IMR-90 (cell line): ENCODE measurements at regions not wholly inside any gene's neighbourhood (a gene's known extent, or its start where the extent isn't known, plus 50 kb on each side); places are given as distances from the start of the nearest gene placed in this dataset.

Source experiments
- ATAC-seq: fragments of 200-7000 bp; cut with Tn5 transposase; 2 replicates; pipeline ENCODE4 v1.9.1; 2020; ENCODE audit warnings: low read depth, mild to moderate bottlenecking, moderate library complexity
- BruUV-seq: library from RNA; stranded (reverse); fragments of 400-500 nt; replicated peaks from 2 replicates; lab custom pipeline; 2021; lab: Mats Ljungman, UMichigan
- CTCF ChIA-PET: fragments of 300-600 bp; formaldehyde crosslinking; extraction: SDS; loops from one replicate; lab custom pipeline; 2021; ENCODE audit warnings: antibody characterized with exemption; lab: Yijun Ruan, JAX
- POLR2A ChIA-PET: fragments of 300-600 bp; sonication (Branson Sonifier 250); formaldehyde crosslinking; loops from one replicate; lab custom pipeline; 2022; ENCODE audit warnings: antibody characterized with exemption; ENCODE audit not compliant: unreplicated experiment; lab: Charles Lee
- DNase-seq: peaks from one replicate; pipeline ENCODE4 v3.0.0; 2013
- H2AFZ ChIP-seq: replicated peaks from 2 replicates; pipeline ENCODE3; 2013; ENCODE audit warnings: low read length, mild to moderate bottlenecking; ENCODE audit not compliant: poor library complexity
- H2AK5ac ChIP-seq: 2 replicates; pipeline ENCODE4 v1.6.1; 2013; ENCODE audit warnings: low read depth, low read length, inconsistent platforms
- H2AK9ac ChIP-seq: replicated peaks from 2 replicates; pipeline ENCODE3; 2013; ENCODE audit warnings: mild to moderate bottlenecking, low read depth, low read length, moderate library complexity; ENCODE audit not compliant: poor library complexity
- H2BK120ac ChIP-seq: 2 replicates; pipeline ENCODE4 v1.6.1; 2013; ENCODE audit warnings: low read depth, low read length, inconsistent platforms
- H2BK15ac ChIP-seq: 3 replicates; pipeline ENCODE4 v1.6.1; 2013; ENCODE audit warnings: low read depth, low read length, inconsistent platforms
- H2BK20ac ChIP-seq: 2 replicates; pipeline ENCODE4 v1.6.1; 2013; ENCODE audit warnings: low read depth, mild to moderate bottlenecking, inconsistent platforms, low read length, moderate library complexity
- H2BK5ac ChIP-seq: 2 replicates; pipeline ENCODE4 v1.6.1; 2013; ENCODE audit warnings: mild to moderate bottlenecking, low read depth, low read length, inconsistent platforms; ENCODE audit not compliant: poor library complexity, severe bottlenecking
- H3K14ac ChIP-seq: replicated peaks from 2 replicates; pipeline ENCODE4 v1.6.1; 2013; ENCODE audit warnings: low read depth, low read length, inconsistent platforms
- H3K18ac ChIP-seq: 2 replicates; pipeline ENCODE4 v1.6.1; 2013; ENCODE audit warnings: low read depth, low read length, control low read depth
- H3K23ac ChIP-seq: 2 replicates; pipeline ENCODE4 v1.6.1; 2013; ENCODE audit warnings: low read depth, low read length, inconsistent platforms
- H3K27ac ChIP-seq: 2 replicates; pipeline ENCODE4 v1.5.1; 2013; ENCODE audit warnings: mild to moderate bottlenecking, control low read depth, low read length; ENCODE audit not compliant: insufficient read depth
- H3K27me3 ChIP-seq: 2 replicates; pipeline ENCODE4 v1.6.1; 2013; ENCODE audit warnings: low read length; ENCODE audit not compliant: control insufficient read depth, insufficient read depth
- H3K36me3 ChIP-seq: 2 replicates; pipeline ENCODE4 v1.6.1; 2013; ENCODE audit warnings: low read length, mixed read lengths; ENCODE audit not compliant: control insufficient read depth, insufficient read depth
- H3K4ac ChIP-seq: 2 replicates; pipeline ENCODE4 v1.6.1; 2013; ENCODE audit warnings: low read depth, low read length, inconsistent platforms
- H3K4me1 ChIP-seq: 2 replicates; pipeline ENCODE4 v1.6.1; 2013; ENCODE audit warnings: low read length, mixed read lengths; ENCODE audit not compliant: control insufficient read depth, insufficient read depth
- H3K4me2 ChIP-seq: 2 replicates; pipeline ENCODE4 v1.6.1; 2013; ENCODE audit warnings: low read depth, mild to moderate bottlenecking, control low read depth, low read length, moderate library complexity
- H3K4me3 ChIP-seq: 2 replicates; pipeline ENCODE4 v1.5.1; 2013; ENCODE audit warnings: low read depth, mild to moderate bottlenecking, control low read depth, low read length, moderate library complexity; ENCODE audit not compliant: insufficient read depth
- H3K56ac ChIP-seq: 2 replicates; pipeline ENCODE4 v1.6.1; 2013; ENCODE audit warnings: low read length, inconsistent platforms; ENCODE audit not compliant: insufficient read depth; ENCODE audit errors: extremely low read depth
- H3K79me1 ChIP-seq, 2 experiments: 2 replicates each; pipeline ENCODE4 v1.6.1; 2013; ENCODE audit warnings: low read length in 2 of 2, inconsistent platforms in 1 of 2, low read depth in 1 of 2
- H3K9ac ChIP-seq: 2 replicates; pipeline ENCODE4 v1.6.1; 2013; ENCODE audit warnings: low read depth, low read length, control low read depth
- H3K9me1 ChIP-seq: 2 replicates; pipeline ENCODE4 v1.6.1; 2013; ENCODE audit warnings: low read length, inconsistent platforms; ENCODE audit not compliant: insufficient read depth
- H3K9me3 ChIP-seq: 2 replicates; pipeline ENCODE4 v1.6.1; 2013; ENCODE audit warnings: low read length; ENCODE audit not compliant: control insufficient read depth, insufficient read depth
- H4K20me1 ChIP-seq: 2 replicates; pipeline ENCODE4 v1.6.1; 2013; ENCODE audit warnings: low read length, inconsistent platforms; ENCODE audit not compliant: insufficient read depth
- H4K5ac ChIP-seq: 2 replicates; pipeline ENCODE4 v1.6.1; 2013; ENCODE audit warnings: mild to moderate bottlenecking, low read depth, low read length, control low read depth
- H4K8ac ChIP-seq, 2 experiments: 2 replicates each; pipeline ENCODE4 v1.6.1; 2013; ENCODE audit warnings: low read depth in 2 of 2, low read length in 2 of 2, control low read depth in 1 of 2, inconsistent platforms in 1 of 2
- H4K91ac ChIP-seq: 2 replicates; pipeline ENCODE4 v1.6.1; 2013; ENCODE audit warnings: low read depth, low read length, inconsistent platforms; ENCODE audit not compliant: insufficient read depth
- MAZ ChIP-seq: IDR thresholded peaks from 2 replicates; pipeline ENCODE4 v1.6.1; 2012; ENCODE audit warnings: low read depth, mild to moderate bottlenecking, low read length, improper control_type of control experiment, moderate library complexity, borderline replicate concordance
- NFE2L2 ChIP-seq: fragments of 150-350 bp; IDR thresholded peaks from 2 replicates; pipeline ENCODE4 v1.6.1; 2016; ENCODE audit warnings: low read depth, mild to moderate bottlenecking, low read length
- RAD21 ChIP-seq: IDR thresholded peaks from 2 replicates; pipeline ENCODE4 v1.6.1; 2012; ENCODE audit warnings: low read length, improper control_type of control experiment
- RFX5 ChIP-seq: IDR thresholded peaks from 2 replicates; pipeline ENCODE4 v1.8.0; 2012; ENCODE audit warnings: low read depth, mild to moderate bottlenecking, low read length, moderate library complexity
- SMC3 ChIP-seq: fragments of 150-350 bp; IDR thresholded peaks from 2 replicates; pipeline ENCODE4 v1.6.1; 2016; ENCODE audit warnings: low read depth, mild to moderate bottlenecking, antibody characterized with exemption, low read length, moderate library complexity
- WGBS, 2 experiments: methylation state at CpG; one replicate each; pipeline versions ENCODE4 v1.1.5 to v1.1.7; 2013; ENCODE audit warnings: missing lambda C conversion rate in 2 of 2; ENCODE audit not compliant: insufficient read length in 1 of 2; ENCODE audit errors: extremely low coverage in 2 of 2; 5-methylcytosine and 5-hydroxymethylcytosine counted together
- dilution Hi-C: fragments of 300-500 bp; cut with HindIII; formaldehyde crosslinking; loops from one replicate; pipeline ENCODE4 v1.14.3; 2018; ENCODE audit warnings: low sequenced_read_pairs; ENCODE audit not compliant: unreplicated experiment
- in situ Hi-C: fragments of 300-500 bp; cut with MboI; formaldehyde crosslinking; loops from 3 replicates; pipeline ENCODE4 v1.14.3; 2019; ENCODE audit warnings: low sequenced_read_pairs, inconsistent platforms, mixed read lengths
- intact Hi-C: fragments of 100-400 bp; cut with micrococcal nuclease; formaldehyde crosslinking; loops from 2 replicates; pipeline ENCODE4 v1.10.0; 2022
- TF ChIP-seq, protein P1 (sequence below): fragments of 150-350 bp; IDR thresholded peaks from 2 replicates; pipeline ENCODE4 v1.6.1; 2017; ENCODE audit warnings: mild to moderate bottlenecking, antibody characterized with exemption, low read length, low read depth

DNA sequence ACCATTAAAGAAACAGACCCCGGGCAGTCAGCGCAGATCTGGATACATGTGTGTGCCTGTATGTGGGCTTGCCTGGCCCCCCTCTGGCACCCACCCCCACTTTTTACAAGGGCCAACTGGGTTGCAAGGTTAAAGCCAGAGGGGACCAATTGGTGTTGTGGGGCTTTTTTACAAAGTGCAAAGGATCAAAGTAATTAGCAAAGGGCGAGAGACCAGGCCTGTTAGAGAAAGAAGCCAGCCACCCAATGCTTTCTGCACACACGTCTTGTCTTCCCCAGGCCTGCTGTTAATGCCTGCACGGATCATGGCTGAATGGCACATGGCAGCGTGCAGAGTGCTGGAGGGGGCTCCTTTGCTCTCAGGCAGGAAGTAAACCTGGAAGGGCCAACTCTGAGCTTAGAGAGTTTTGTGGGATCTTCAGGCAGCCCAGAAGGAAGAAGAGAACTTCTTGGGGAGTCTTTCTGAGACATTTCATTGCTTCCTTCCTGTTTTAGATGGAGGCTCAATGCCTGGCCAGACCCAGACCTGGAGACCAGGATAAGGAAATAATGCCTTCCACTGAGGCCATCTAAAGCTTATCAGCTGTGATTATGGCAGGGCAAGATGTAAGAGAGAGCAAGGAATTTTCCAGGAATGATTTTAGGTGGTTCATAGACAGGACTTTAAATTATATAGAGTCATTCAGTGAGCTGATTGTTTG is 523.4 kb upstream of the TBX3 start:
- no peaks in the 10 kb centered on the region for H3K4me1 ChIP-seq
- H2BK20ac ChIP-seq: no peak overlapping the region
- no peak overlapping the region for H2BK120ac ChIP-seq
- BruUV-seq: no TSS peak
- ATAC-seq: no peak
- in situ Hi-C loops (no loop called here), dilution Hi-C loops (no loop called here), intact Hi-C loops (no loop called here)
- H4K91ac ChIP-seq: no peak overlapping the region
- 0 out of 2 replicates have a peak, but pooled peaks cover 2% of the 10 kb centered on the region for H3K9me3 ChIP-seq
- H3K4me3 ChIP-seq: no peak overlapping the region
- H3K9ac ChIP-seq: no peak overlapping the region
- H3K27ac ChIP-seq: no peak overlapping the region
- H2BK5ac ChIP-seq: no peak overlapping the region
- H4K8ac ChIP-seq: no peak overlapping the region
- H3K79me1 ChIP-seq: no peaks in the 10 kb centered on the region
- H3K27me3 ChIP-seq: no peaks in the 10 kb centered on the region
- H3K23ac ChIP-seq: no peak overlapping the region
- no peak overlapping the region for H2AK5ac ChIP-seq
- H4K5ac ChIP-seq: no peak overlapping the region
- no peak for DNase-seq
- H3K4me2 ChIP-seq: no peak overlapping the region
- no CpG with 5 or more reads among the region's 6 CpGs for WGBS, 2 experiments
- no peak overlapping the region for H2BK15ac ChIP-seq
- H3K4ac ChIP-seq: no peak overlapping the region
- no peak overlapping the region for H3K14ac ChIP-seq
- H2AK9ac ChIP-seq: no peak overlapping the region
- H4K20me1 ChIP-seq: no peaks in the 10 kb centered on the region
- no peak overlapping the region for H3K18ac ChIP-seq
- no peak overlapping the region for H3K56ac ChIP-seq
- H3K36me3 ChIP-seq: no peaks in the 10 kb centered on the region
- H3K9me1 ChIP-seq: no peaks in the 10 kb centered on the region
- ChIA-PET POLR2A (no interaction called here), CTCF (no interaction called here)
- H2AFZ ChIP-seq: no peak overlapping the region
- no peak for TF ChIP-seq SMC3
- no peak for TF ChIP-seq NFE2L2
- TF ChIP-seq RAD21: no peak
- TF ChIP-seq, protein P1, sequence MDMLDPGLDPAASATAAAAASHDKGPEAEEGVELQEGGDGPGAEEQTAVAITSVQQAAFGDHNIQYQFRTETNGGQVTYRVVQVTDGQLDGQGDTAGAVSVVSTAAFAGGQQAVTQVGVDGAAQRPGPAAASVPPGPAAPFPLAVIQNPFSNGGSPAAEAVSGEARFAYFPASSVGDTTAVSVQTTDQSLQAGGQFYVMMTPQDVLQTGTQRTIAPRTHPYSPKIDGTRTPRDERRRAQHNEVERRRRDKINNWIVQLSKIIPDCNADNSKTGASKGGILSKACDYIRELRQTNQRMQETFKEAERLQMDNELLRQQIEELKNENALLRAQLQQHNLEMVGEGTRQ: no peak
- TF ChIP-seq MAZ: no peak
- no peak for TF ChIP-seq RFX5
